H9 (cell line): ENCODE measurements at regions not wholly inside any gene's neighbourhood (a gene's known extent, or its start where the extent isn't known, plus 50 kb on each side); places are given as distances from the start of the nearest gene placed in this dataset.

Experiments
- DNase-seq: peaks from one replicate; pipeline ENCODE4 v3.0.0-alpha.2; 2017
- H2AFZ ChIP-seq: one replicate; pipeline ENCODE4 v1.6.1; 2013; ENCODE audit warnings: mild to moderate bottlenecking, low read length, control low read depth, moderate library complexity
- H2AK5ac ChIP-seq: 2 replicates; pipeline ENCODE4 v1.6.1; 2013; ENCODE audit warnings: low read length, control low read depth, mixed read lengths; ENCODE audit not compliant: insufficient read length
- H2BK120ac ChIP-seq: one replicate; pipeline ENCODE4 v1.6.1; 2013; ENCODE audit warnings: low read depth, mild to moderate bottlenecking, low read length, control low read depth, inconsistent platforms; ENCODE audit not compliant: poor library complexity, severe bottlenecking
- H2BK12ac ChIP-seq: 2 replicates; pipeline ENCODE4 v1.6.1; 2013; ENCODE audit warnings: low read length, control low read depth, mixed read lengths, low read depth; ENCODE audit not compliant: insufficient read length
- H2BK15ac ChIP-seq: 2 replicates; pipeline ENCODE4 v1.6.1; 2013; ENCODE audit warnings: low read depth, low read length, control low read depth
- H2BK20ac ChIP-seq: one replicate; pipeline ENCODE4 v1.6.1; 2013; ENCODE audit warnings: low read depth, mild to moderate bottlenecking, low read length, control low read depth, inconsistent platforms; ENCODE audit not compliant: poor library complexity, severe bottlenecking
- H2BK5ac ChIP-seq: 2 replicates; pipeline ENCODE4 v1.6.1; 2013; ENCODE audit warnings: low read length, control low read depth, mixed read lengths; ENCODE audit not compliant: insufficient read length
- H3K14ac ChIP-seq: 2 replicates; pipeline ENCODE4 v1.6.1; 2013; ENCODE audit warnings: low read length, control low read depth; ENCODE audit not compliant: insufficient read depth
- H3K18ac ChIP-seq: 2 replicates; pipeline ENCODE4 v1.6.1; 2013; ENCODE audit warnings: low read depth, mild to moderate bottlenecking, mixed read lengths, low read length, control low read depth; ENCODE audit not compliant: insufficient read length
- H3K23ac ChIP-seq: 2 replicates; pipeline ENCODE4 v1.6.1; 2013; ENCODE audit warnings: low read length, control low read depth, mixed read lengths, low read depth; ENCODE audit not compliant: insufficient read length
- H3K23me2 ChIP-seq: 2 replicates; pipeline ENCODE4 v1.6.1; 2013; ENCODE audit warnings: low read depth, mild to moderate bottlenecking, mixed read lengths, low read length, control low read depth; ENCODE audit not compliant: insufficient read length, poor library complexity, severe bottlenecking
- H3K27ac ChIP-seq: 2 replicates; pipeline ENCODE4 v1.5.1; 2013; ENCODE audit warnings: low read length, control low read depth, mixed read lengths, low read depth; ENCODE audit not compliant: insufficient read length
- H3K27me3 ChIP-seq: 2 replicates; pipeline ENCODE4 v1.6.1; 2013; ENCODE audit warnings: low read length, control low read depth, inconsistent platforms; ENCODE audit not compliant: insufficient read depth
- H3K4ac ChIP-seq: 2 replicates; pipeline ENCODE4 v1.6.1; 2013; ENCODE audit warnings: low read depth, mild to moderate bottlenecking, control low read depth, inconsistent platforms, low read length, moderate library complexity
- H3K4me1 ChIP-seq: 2 replicates; pipeline ENCODE4 v1.6.1; 2013; ENCODE audit warnings: low read length, control low read depth, inconsistent platforms; ENCODE audit not compliant: insufficient read depth
- H3K4me2 ChIP-seq: 2 replicates; pipeline ENCODE4 v1.6.1; 2013; ENCODE audit warnings: low read length, control low read depth, mixed read lengths; ENCODE audit not compliant: insufficient read length, insufficient read depth
- H3K56ac ChIP-seq: 2 replicates; pipeline ENCODE4 v1.6.1; 2013; ENCODE audit warnings: low read depth, mild to moderate bottlenecking, mixed read lengths, low read length, control low read depth; ENCODE audit not compliant: insufficient read length
- H3K79me1 ChIP-seq: 2 replicates; pipeline ENCODE4 v1.6.1; 2013; ENCODE audit warnings: low read depth, mild to moderate bottlenecking, moderate library complexity, low read length, control low read depth, inconsistent platforms; ENCODE audit not compliant: insufficient read depth, poor library complexity, severe bottlenecking
- H3K79me2 ChIP-seq: 2 replicates; pipeline ENCODE4 v1.6.1; 2013; ENCODE audit warnings: low read length, control low read depth, inconsistent platforms; ENCODE audit not compliant: insufficient read depth
- H3K9ac ChIP-seq: 2 replicates; pipeline ENCODE4 v1.6.1; 2013; ENCODE audit warnings: low read length, control low read depth, mixed read lengths; ENCODE audit not compliant: insufficient read length; ENCODE audit errors: extremely low read depth
- H3K9me3 ChIP-seq: one replicate; pipeline ENCODE4 v1.6.1; 2013; ENCODE audit warnings: low read depth, low read length, inconsistent platforms; ENCODE audit not compliant: control insufficient read depth
- H3T11ph ChIP-seq: one replicate; pipeline ENCODE4 v1.6.1; 2013; ENCODE audit warnings: mild to moderate bottlenecking, low read length, control low read depth, inconsistent platforms
- H4K20me1 ChIP-seq: one replicate; pipeline ENCODE4 v1.6.1; 2013; ENCODE audit not compliant: control insufficient read depth, insufficient read length, insufficient read depth
- H4K5ac ChIP-seq: 2 replicates; pipeline ENCODE4 v1.6.1; 2013; ENCODE audit warnings: low read depth, mild to moderate bottlenecking, mixed read lengths, low read length, control low read depth; ENCODE audit not compliant: insufficient read length
- H4K8ac ChIP-seq: replicated peaks from 2 replicates; pipeline ENCODE4 v1.6.1; 2013; ENCODE audit warnings: low read length, control low read depth, mixed read lengths, low read depth; ENCODE audit not compliant: insufficient read length
- H4K91ac ChIP-seq: 2 replicates; pipeline ENCODE4 v1.6.1; 2013; ENCODE audit warnings: low read depth, mild to moderate bottlenecking, moderate library complexity, mixed read lengths, low read length, control low read depth; ENCODE audit not compliant: insufficient read length
- H3K27ac Mint-ChIP-seq, 3 experiments: 2 replicates in 2 of 3; 3 replicates in 1 of 3; pipeline ENCODE4 v1.8.0; 2020 to 2021; ENCODE audit warnings: mixed read lengths in 3 of 3, mild to moderate bottlenecking in 1 of 3, moderate library complexity in 1 of 3
- H3K27me3 Mint-ChIP-seq: 2 replicates; pipeline ENCODE4 v1.8.0; 2021; ENCODE audit warnings: low read depth, mild to moderate bottlenecking, moderate library complexity, mixed read lengths
- H3K36me3 Mint-ChIP-seq, 3 experiments: 2 replicates in 2 of 3; 3 replicates in 1 of 3; pipeline ENCODE4 v1.8.0; 2020 to 2021; ENCODE audit warnings: low read depth in 3 of 3, mixed read lengths in 3 of 3; ENCODE audit not compliant: insufficient read depth in 1 of 3
- H3K4me1 Mint-ChIP-seq, 2 experiments: 2 replicates each; pipeline ENCODE4 v1.8.0; 2020; ENCODE audit warnings: mixed read lengths in 2 of 2
- H3K4me3 Mint-ChIP-seq, 2 experiments: 2 replicates in 1 of 2; 3 replicates in 1 of 2; pipeline ENCODE4 v1.8.0; 2020 to 2021; ENCODE audit warnings: mild to moderate bottlenecking in 2 of 2, mixed read lengths in 2 of 2, moderate library complexity in 1 of 2
- H3K9me3 Mint-ChIP-seq, 2 experiments: 2 replicates in 1 of 2; 3 replicates in 1 of 2; pipeline ENCODE4 v1.8.0; 2020; ENCODE audit warnings: mild to moderate bottlenecking in 2 of 2, mixed read lengths in 2 of 2, moderate library complexity in 1 of 2
- WGBS: extraction: QIAGEN DNeasy Blood & Tissue Kit; methylation state at CpG from one replicate; pipeline ENCODE4 v1.1.7; 2013; ENCODE audit warnings: missing lambda C conversion rate, low lambda C conversion rate, mixed read lengths; ENCODE audit not compliant: insufficient read length; ENCODE audit errors: extremely low coverage; 5-methylcytosine and 5-hydroxymethylcytosine counted together
- TF ChIP-seq, protein P1 (sequence below): fragments of 200-600 bp; sonication (generic); conservative IDR thresholded peaks from 3 replicates; pipeline ENCODE4 v1.8.0; 2021; ENCODE audit warnings: antibody characterized with exemption, mild to moderate bottlenecking

DNA sequence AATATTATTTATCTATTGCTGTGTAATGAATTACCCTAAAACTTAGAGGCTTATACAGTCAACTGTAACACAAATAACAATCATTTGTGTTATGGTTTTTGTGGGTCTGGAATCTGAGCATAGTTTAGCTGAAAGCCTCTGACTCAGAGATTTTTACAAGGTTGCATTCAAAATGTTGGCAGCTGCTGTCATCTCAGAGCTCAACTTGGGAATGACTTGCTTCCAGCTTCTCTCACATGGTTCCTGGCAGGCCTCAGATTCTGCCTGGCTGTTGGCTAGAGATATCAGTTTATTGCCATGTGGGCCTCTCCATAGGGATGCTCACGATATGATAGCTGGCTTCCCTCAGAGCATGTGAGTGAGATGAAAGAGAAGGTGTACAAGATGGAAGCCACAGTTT is 70.2 kb upstream of the BRWD3 start:
- no peaks in the 10 kb centered on the region for H4K20me1 ChIP-seq
- H3K9ac ChIP-seq, result no peak overlapping the region
- no peak overlapping the region for H2BK120ac ChIP-seq
- H3K9me3 ChIP-seq, result peaks cover 19% of the 10 kb centered on the region
- no peak overlapping the region for H3K56ac ChIP-seq
- H2BK5ac ChIP-seq, result no peak overlapping the region
- H4K91ac ChIP-seq, result no peak overlapping the region
- H3K23me2 ChIP-seq, result no peaks in the 10 kb centered on the region
- no peaks in the 10 kb centered on the region for H3K4me1 ChIP-seq
- H3K4me2 ChIP-seq, result no peak overlapping the region
- no peaks in the 10 kb centered on the region for H3K27me3 ChIP-seq
- H3K14ac ChIP-seq, result no peak overlapping the region
- H3K79me1 ChIP-seq, result no peaks in the 10 kb centered on the region
- no peak overlapping the region for H3K4ac ChIP-seq
- no peaks in the 10 kb centered on the region for H3K79me2 ChIP-seq
- H3K27ac ChIP-seq, result no peak overlapping the region
- H2BK15ac ChIP-seq, result no peak overlapping the region
- Mint-ChIP-seq H3K27me3 (no peaks in the 10 kb centered on the region), H3K36me3 (no peaks in the 10 kb centered on the region; a peak in 2 of 7 replicates), H3K4me1 (no peaks in the 10 kb centered on the region), H3K9me3 (peaks cover 38 to 49% of the 10 kb centered on the region in 2 experiments), H3K27ac (no peak overlapping the region), H3K4me3 (no peak overlapping the region)
- H4K5ac ChIP-seq, result no peak overlapping the region
- H4K8ac ChIP-seq, result no peak overlapping the region
- H3T11ph ChIP-seq, result no peak overlapping the region
- H2AK5ac ChIP-seq, result no peak overlapping the region
- no peak overlapping the region for H3K23ac ChIP-seq
- no peak overlapping the region for H2BK12ac ChIP-seq
- no peak overlapping the region for H2AFZ ChIP-seq
- TF ChIP-seq, protein P1, sequence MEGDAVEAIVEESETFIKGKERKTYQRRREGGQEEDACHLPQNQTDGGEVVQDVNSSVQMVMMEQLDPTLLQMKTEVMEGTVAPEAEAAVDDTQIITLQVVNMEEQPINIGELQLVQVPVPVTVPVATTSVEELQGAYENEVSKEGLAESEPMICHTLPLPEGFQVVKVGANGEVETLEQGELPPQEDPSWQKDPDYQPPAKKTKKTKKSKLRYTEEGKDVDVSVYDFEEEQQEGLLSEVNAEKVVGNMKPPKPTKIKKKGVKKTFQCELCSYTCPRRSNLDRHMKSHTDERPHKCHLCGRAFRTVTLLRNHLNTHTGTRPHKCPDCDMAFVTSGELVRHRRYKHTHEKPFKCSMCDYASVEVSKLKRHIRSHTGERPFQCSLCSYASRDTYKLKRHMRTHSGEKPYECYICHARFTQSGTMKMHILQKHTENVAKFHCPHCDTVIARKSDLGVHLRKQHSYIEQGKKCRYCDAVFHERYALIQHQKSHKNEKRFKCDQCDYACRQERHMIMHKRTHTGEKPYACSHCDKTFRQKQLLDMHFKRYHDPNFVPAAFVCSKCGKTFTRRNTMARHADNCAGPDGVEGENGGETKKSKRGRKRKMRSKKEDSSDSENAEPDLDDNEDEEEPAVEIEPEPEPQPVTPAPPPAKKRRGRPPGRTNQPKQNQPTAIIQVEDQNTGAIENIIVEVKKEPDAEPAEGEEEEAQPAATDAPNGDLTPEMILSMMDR, result no peak
- H2BK20ac ChIP-seq, result no peak overlapping the region
- no peak overlapping the region for H3K18ac ChIP-seq
- no peak for DNase-seq
- WGBS, result no CpG with 5 or more reads among the region's 1 CpG
